CD14-positive monocyte (primary cell): ENCODE measurements at regions not wholly inside any gene's neighbourhood (a gene's known extent, or its start where the extent isn't known, plus 50 kb on each side); places are given as distances from the start of the nearest gene placed in this dataset.

ENCODE experiments used
- DNase-seq, 3 donors: peaks; one replicate each; pipeline ENCODE4 v3.0.0-alpha.2; 2011 to 2022
- H2AFZ ChIP-seq: 2 replicates; pipeline ENCODE4 v1.6.0; 2012; ENCODE audit warnings: mild to moderate bottlenecking, low read depth, low read length, inconsistent platforms; ENCODE audit not compliant: insufficient read depth, poor library complexity, severe bottlenecking
- H3K27ac ChIP-seq, 2 donors: 1 replicate in 1 of 2; 2 replicates in 1 of 2; pipeline ENCODE4 v1.5.1; 2012 to 2013; ENCODE audit warnings: low read length in 2 of 2, control low read depth in 1 of 2, inconsistent platforms in 1 of 2, low read depth in 1 of 2, mild to moderate bottlenecking in 1 of 2
- H3K27me3 ChIP-seq, 2 donors: one replicate each; pipeline versions ENCODE4 v1.6.0 to v1.6.1; 2011 to 2013; ENCODE audit warnings: low read length in 2 of 2; ENCODE audit not compliant: control insufficient read depth in 2 of 2, insufficient read depth in 2 of 2
- H3K36me3 ChIP-seq, 2 donors: replicated peaks in 1 of 2; 1 replicate in 1 of 2; 2 replicates in 1 of 2; pipeline versions ENCODE4 v1.5.1 to v1.6.1; 2012 to 2013; ENCODE audit warnings: low read length in 2 of 2, control low read depth in 1 of 2, inconsistent platforms in 1 of 2, mild to moderate bottlenecking in 1 of 2; ENCODE audit not compliant: insufficient read depth in 2 of 2, control insufficient read depth in 1 of 2
- H3K4me1 ChIP-seq, 2 donors: 1 replicate in 1 of 2; 2 replicates in 1 of 2; pipeline versions ENCODE4 v1.5.1 to v1.6.1; 2012 to 2013; ENCODE audit warnings: low read length in 2 of 2, control low read depth in 1 of 2, inconsistent platforms in 1 of 2, mild to moderate bottlenecking in 1 of 2, moderate library complexity in 1 of 2; ENCODE audit not compliant: insufficient read depth in 2 of 2, control insufficient read depth in 1 of 2
- H3K4me2 ChIP-seq: replicated peaks from 2 replicates; pipeline ENCODE3; 2012; ENCODE audit warnings: low read length, moderate library complexity, mild to moderate bottlenecking; ENCODE audit not compliant: poor library complexity, severe bottlenecking; ENCODE audit errors: extremely low read depth
- H3K4me3 ChIP-seq, 3 experiments: fragments of 200-600 bp in 1 of 3; sonication (generic) in 1 of 3; replicated peaks in 1 of 3; 1 replicate in 2 of 3; 2 replicates in 1 of 3; pipeline ENCODE4 v1.5.1; 2011 to 2013; ENCODE audit warnings: low read length in 3 of 3, mild to moderate bottlenecking in 3 of 3, control low read depth in 2 of 3, low read depth in 2 of 3, inconsistent platforms in 1 of 3, moderate library complexity in 1 of 3
- H3K79me2 ChIP-seq: 2 replicates; pipeline ENCODE4 v1.6.0; 2012; ENCODE audit warnings: mild to moderate bottlenecking, control low read depth, inconsistent platforms, low read length, moderate library complexity; ENCODE audit not compliant: insufficient read depth
- H3K9ac ChIP-seq: 2 replicates; pipeline ENCODE4 v1.6.0; 2017; ENCODE audit warnings: low read length, mild to moderate bottlenecking; ENCODE audit not compliant: insufficient read depth, poor library complexity, severe bottlenecking
- H3K9me3 ChIP-seq, 2 donors: replicated peaks in 1 of 2; 1 replicate in 1 of 2; 2 replicates in 1 of 2; pipeline versions ENCODE4 v1.5.1 to v1.6.1; 2012 to 2013; ENCODE audit warnings: low read length in 2 of 2, control low read depth in 1 of 2; ENCODE audit not compliant: control insufficient read depth in 1 of 2, insufficient read depth in 1 of 2
- H4K20me1 ChIP-seq: 2 replicates; pipeline ENCODE4 v1.6.0; 2012; ENCODE audit warnings: mild to moderate bottlenecking, low read length, control low read depth, moderate library complexity; ENCODE audit not compliant: insufficient read depth
- H3K27ac Mint-ChIP-seq, 7 donors: one replicate each; pipeline ENCODE4 v1.8.0; 2020; ENCODE audit warnings: mild to moderate bottlenecking in 7 of 7, mixed read lengths in 7 of 7, moderate library complexity in 6 of 7, inconsistent platforms in 2 of 7
- H3K27me3 Mint-ChIP-seq, 3 donors: one replicate each; pipeline ENCODE4 v1.8.0; 2021 to 2022; ENCODE audit warnings: low read depth in 3 of 3, mild to moderate bottlenecking in 3 of 3, mixed read lengths in 3 of 3, moderate library complexity in 3 of 3, inconsistent platforms in 1 of 3
- H3K36me3 Mint-ChIP-seq, 2 donors: one replicate each; pipeline ENCODE4 v1.8.0; 2020; ENCODE audit warnings: mixed read lengths in 2 of 2, inconsistent platforms in 1 of 2, mild to moderate bottlenecking in 1 of 2
- H3K4me1 Mint-ChIP-seq: one replicate; pipeline ENCODE4 v1.8.0; 2020; ENCODE audit warnings: mild to moderate bottlenecking, mixed read lengths
- H3K4me3 Mint-ChIP-seq, 2 donors: one replicate each; pipeline ENCODE4 v1.8.0; 2020; ENCODE audit warnings: mild to moderate bottlenecking in 2 of 2, mixed read lengths in 2 of 2, moderate library complexity in 1 of 2
- H3K9me3 Mint-ChIP-seq, 7 donors: one replicate each; pipeline ENCODE4 v1.8.0; 2020 to 2022; ENCODE audit warnings: mixed read lengths in 7 of 7, mild to moderate bottlenecking in 6 of 7, moderate library complexity in 6 of 7, inconsistent platforms in 2 of 7
- WGBS: methylation state at CpG from one replicate; pipeline ENCODE4 v1.1.5; 2013; ENCODE audit warnings: missing lambda C conversion rate; ENCODE audit not compliant: insufficient coverage; 5-methylcytosine and 5-hydroxymethylcytosine counted together
- intact Hi-C, 2 donors: fragments of 100-400 bp; cut with micrococcal nuclease; formaldehyde crosslinking; loops; one replicate each; pipeline versions ENCODE4 v1.15.0 to v1.15.1; 2023
- TF ChIP-seq, protein P1 (sequence below): fragments of 200-600 bp; IDR thresholded peaks from one replicate; pipeline ENCODE4 v1.8.0; 2022; ENCODE audit warnings: antibody characterized with exemption, mild to moderate bottlenecking

DNA sequence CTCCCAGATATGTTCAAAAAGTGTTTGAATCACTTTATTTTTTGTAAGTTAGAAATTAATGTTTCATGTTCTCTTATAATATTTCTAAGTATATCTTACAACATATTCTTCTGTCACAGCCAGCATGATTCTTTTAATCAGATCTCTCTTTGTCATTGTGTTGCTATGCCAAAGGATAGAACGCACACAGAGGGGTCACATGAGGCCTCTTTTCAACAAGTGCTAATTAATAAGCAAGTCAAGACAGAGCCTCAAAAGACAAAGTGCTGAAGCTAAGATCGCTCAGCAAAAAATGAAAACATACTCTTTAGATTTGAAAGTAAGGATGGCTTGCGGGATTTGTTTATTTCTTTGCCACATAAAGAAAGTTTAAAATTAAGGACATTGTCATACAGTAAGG, 508.8 kb upstream of the PTCHD4 start:
- Histone ChIP-seq H3K9ac (no peak overlapping the region), H3K27ac (no peak overlapping the region), H3K4me2 (no peak overlapping the region), H2AFZ (no peak overlapping the region), H4K20me1 (no peaks in the 10 kb centered on the region), H3K4me3 (no peak overlapping the region), H3K27me3 (no peaks in the 10 kb centered on the region), H3K9me3 (peaks cover 0 to 4% of the 10 kb centered on the region in 2 donors), H3K36me3 (no peaks in the 10 kb centered on the region), H3K79me2 (no peaks in the 10 kb centered on the region), H3K4me1 (no peaks in the 10 kb centered on the region)
- H3K4me1 Mint-ChIP-seq: no peaks in the 10 kb centered on the region
- no peak for DNase-seq
- no peaks in the 10 kb centered on the region for H3K36me3 Mint-ChIP-seq
- H3K4me3 Mint-ChIP-seq: no peak overlapping the region
- intact Hi-C loops: no loop called here
- H3K27ac Mint-ChIP-seq: no peak overlapping the region
- 100% methylated on average over 1 of the region's 3 CpGs for WGBS
- peaks cover 0 to 8% (median 2%) of the 10 kb centered on the region in 7 donors for H3K9me3 Mint-ChIP-seq
- no peaks in the 10 kb centered on the region for H3K27me3 Mint-ChIP-seq
- TF ChIP-seq, protein P1, sequence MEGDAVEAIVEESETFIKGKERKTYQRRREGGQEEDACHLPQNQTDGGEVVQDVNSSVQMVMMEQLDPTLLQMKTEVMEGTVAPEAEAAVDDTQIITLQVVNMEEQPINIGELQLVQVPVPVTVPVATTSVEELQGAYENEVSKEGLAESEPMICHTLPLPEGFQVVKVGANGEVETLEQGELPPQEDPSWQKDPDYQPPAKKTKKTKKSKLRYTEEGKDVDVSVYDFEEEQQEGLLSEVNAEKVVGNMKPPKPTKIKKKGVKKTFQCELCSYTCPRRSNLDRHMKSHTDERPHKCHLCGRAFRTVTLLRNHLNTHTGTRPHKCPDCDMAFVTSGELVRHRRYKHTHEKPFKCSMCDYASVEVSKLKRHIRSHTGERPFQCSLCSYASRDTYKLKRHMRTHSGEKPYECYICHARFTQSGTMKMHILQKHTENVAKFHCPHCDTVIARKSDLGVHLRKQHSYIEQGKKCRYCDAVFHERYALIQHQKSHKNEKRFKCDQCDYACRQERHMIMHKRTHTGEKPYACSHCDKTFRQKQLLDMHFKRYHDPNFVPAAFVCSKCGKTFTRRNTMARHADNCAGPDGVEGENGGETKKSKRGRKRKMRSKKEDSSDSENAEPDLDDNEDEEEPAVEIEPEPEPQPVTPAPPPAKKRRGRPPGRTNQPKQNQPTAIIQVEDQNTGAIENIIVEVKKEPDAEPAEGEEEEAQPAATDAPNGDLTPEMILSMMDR: no peak

DNA sequence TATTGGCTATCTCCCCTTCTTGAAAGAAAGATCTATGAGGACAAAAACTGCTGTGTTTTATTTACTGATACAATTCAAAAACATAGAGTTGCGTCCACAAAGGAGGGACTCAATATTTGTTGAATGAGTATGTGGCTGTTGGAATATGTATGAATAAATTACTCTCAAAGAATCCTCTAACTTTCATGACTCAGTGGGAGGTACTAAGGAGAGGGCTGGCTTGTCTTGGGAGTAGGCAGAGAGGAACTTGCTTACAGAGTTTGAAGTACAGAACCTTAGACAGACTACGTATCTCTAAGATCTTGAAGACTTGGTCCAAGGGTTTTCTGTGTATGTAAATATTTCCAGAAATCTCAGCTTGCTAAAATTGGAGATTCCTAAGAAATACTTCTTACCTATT, 504.0 kb upstream of the PTCHD4 start:
- H2AFZ ChIP-seq: no peak overlapping the region
- no peaks in the 10 kb centered on the region for H3K27me3 ChIP-seq
- TF ChIP-seq, protein P1: no peak
- WGBS: no CpG with 5 or more reads among the region's 2 CpGs
- Mint-ChIP-seq H3K4me3 (no peak overlapping the region), H3K27me3 (no peaks in the 10 kb centered on the region), H3K27ac (no peak overlapping the region), H3K4me1 (no peaks in the 10 kb centered on the region), H3K36me3 (no peaks in the 10 kb centered on the region), H3K9me3 (peaks cover 0 to 9% (median 2%) of the 10 kb centered on the region in 7 donors)
- H3K4me3 ChIP-seq: no peak overlapping the region
- H3K27ac ChIP-seq: no peak overlapping the region
- intact Hi-C loops: no loop called here
- H3K9ac ChIP-seq: no peak overlapping the region
- no peaks in the 10 kb centered on the region for H3K36me3 ChIP-seq
- peaks cover 0 to 7% of the 10 kb centered on the region in 2 donors for H3K9me3 ChIP-seq
- no peak for DNase-seq
- H3K79me2 ChIP-seq: no peaks in the 10 kb centered on the region
- no peaks in the 10 kb centered on the region for H4K20me1 ChIP-seq
- no peaks in the 10 kb centered on the region for H3K4me1 ChIP-seq
- no peak overlapping the region for H3K4me2 ChIP-seq
